GM12878 (cell line): ENCODE measurements at regions not wholly inside any gene's neighbourhood (a gene's known extent, or its start where the extent isn't known, plus 50 kb on each side); places are given as distances from the start of the nearest gene placed in this dataset.

Experiments
- ATAC-seq: fragments of 200-7000 bp; cut with Tn5 transposase; 3 replicates; pipeline ENCODE4 v1.9.1; 2020; ENCODE audit warnings: mild to moderate bottlenecking, moderate library complexity
- BruUV-seq: library from RNA; stranded (reverse); fragments of 400-500 nt; replicated peaks from 2 replicates; lab custom pipeline; 2021; lab: Mats Ljungman, UMichigan
- CTCF ChIA-PET: fragments of 300-600 bp; sonication (Branson Sonifier 250); formaldehyde crosslinking; extraction: SDS; loops from one replicate; lab custom pipeline; 2021; ENCODE audit warnings: inconsistent platforms; lab: Yijun Ruan, JAX
- POLR2A ChIA-PET: fragments of 350-600 bp; formaldehyde crosslinking; extraction: SDS; loops from one replicate; lab custom pipeline; 2021; ENCODE audit warnings: inconsistent platforms; lab: Charles Lee
- RAD21 ChIA-PET: fragments of 300-600 bp; sonication (Branson Sonifier 250); formaldehyde crosslinking; loops from one replicate; lab custom pipeline; 2023; ENCODE audit warnings: antibody characterized with exemption; ENCODE audit not compliant: unreplicated experiment; lab: Charles Lee
- SMC1A ChIA-PET: fragments of 300-600 bp; sonication (Branson Sonifier 250); formaldehyde crosslinking; loops from one replicate; lab custom pipeline; 2023; ENCODE audit not compliant: unreplicated experiment, uncharacterized antibody; lab: Charles Lee
- DNase-seq: peaks from one replicate; pipeline ENCODE4 v3.0.0-alpha.2; 2011; ENCODE audit warnings: low read depth, low spot score
- FAIRE-seq: peaks from 3 replicates; lab custom pipeline; 2011; peaks lifted over from hg19 to GRCh38; lab: Jason Lieb, UNC
- H2AFZ ChIP-seq: 2 replicates; pipeline ENCODE4 v1.6.0; 2011; ENCODE audit warnings: low read depth, low read length, control low read depth; ENCODE audit not compliant: control insufficient read depth
- H3K27ac ChIP-seq: 2 replicates; pipeline ENCODE4 v1.5.1; 2011; ENCODE audit warnings: control low read depth; ENCODE audit not compliant: control insufficient read depth, insufficient read depth
- H3K27me3 ChIP-seq, 2 experiments: replicated peaks in 1 of 2; 2 replicates each; pipeline versions ENCODE4 v1.6.0 to v1.6.1; 2011; ENCODE audit warnings: low read length in 1 of 2; ENCODE audit not compliant: control insufficient read depth in 2 of 2, insufficient read depth in 2 of 2
- H3K36me3 ChIP-seq, 2 experiments: 2 replicates each; pipeline ENCODE4 v1.5.1; 2011; ENCODE audit warnings: low read length in 1 of 2; ENCODE audit not compliant: control insufficient read depth in 2 of 2, insufficient read depth in 2 of 2
- H3K4me1 ChIP-seq: 2 replicates; pipeline ENCODE4 v1.6.1; 2011; ENCODE audit warnings: mild to moderate bottlenecking, low read length, moderate library complexity, mixed read lengths; ENCODE audit not compliant: control insufficient read depth, insufficient read depth
- H3K4me2 ChIP-seq: 2 replicates; pipeline ENCODE4 v1.6.0; 2011; ENCODE audit warnings: control low read depth; ENCODE audit not compliant: control insufficient read depth, insufficient read depth
- H3K4me3 ChIP-seq: fragments of 200-600 bp; sonication (generic); 2 replicates; pipeline ENCODE4 v1.5.1; 2016
- H3K79me2 ChIP-seq: 2 replicates; pipeline ENCODE4 v1.6.0; 2011; ENCODE audit warnings: low read length; ENCODE audit not compliant: control insufficient read depth, insufficient read depth
- H3K9ac ChIP-seq: 2 replicates; pipeline ENCODE4 v1.8.0; 2011; ENCODE audit warnings: low read length, control low read depth, mixed read lengths; ENCODE audit not compliant: control insufficient read depth, insufficient read depth
- H3K9me3 ChIP-seq: replicated peaks from 3 replicates; pipeline ENCODE4 v1.5.1; 2011; ENCODE audit warnings: mild to moderate bottlenecking, low read length; ENCODE audit not compliant: control insufficient read depth, insufficient read depth
- H4K20me1 ChIP-seq: 2 replicates; pipeline ENCODE4 v1.6.0; 2011; ENCODE audit not compliant: control insufficient read depth, insufficient read depth
- CBX3 ChIP-seq: fragments of 200-600 bp; sonication (generic); IDR thresholded peaks from 2 replicates; pipeline ENCODE4 v1.6.1; 2016; ENCODE audit warnings: low read depth, borderline replicate concordance
- CREB1 ChIP-seq: IDR thresholded peaks from 2 replicates; pipeline ENCODE4 v1.6.1; 2012; ENCODE audit warnings: low read depth, mild to moderate bottlenecking, inconsistent platforms
- JUND ChIP-seq: IDR thresholded peaks from 2 replicates; pipeline ENCODE4 v1.6.1; 2012; ENCODE audit warnings: low read depth, mild to moderate bottlenecking, low read length, improper control_type of control experiment, moderate library complexity
- RUNX3 ChIP-seq: IDR thresholded peaks from 2 replicates; pipeline ENCODE4 v1.6.1; 2012; ENCODE audit warnings: low read length, inconsistent platforms
- ZNF274 ChIP-seq: IDR thresholded peaks from one replicate; pipeline ENCODE4 v1.8.0; 2011; ENCODE audit not compliant: insufficient read length, insufficient read depth
- ZNF622 ChIP-seq: fragments of 450-650 bp; IDR thresholded peaks from 2 replicates; pipeline ENCODE4 v1.6.1; 2017; ENCODE audit warnings: mild to moderate bottlenecking, inconsistent platforms
- WGBS: methylation state at CpG from one replicate; pipeline ENCODE4 v1.1.6; 2016; ENCODE audit warnings: low lambda C conversion rate; ENCODE audit not compliant: insufficient replicate concordance, insufficient coverage; ENCODE audit errors: missing lambda C conversion rate; 5-methylcytosine and 5-hydroxymethylcytosine counted together
- in situ Hi-C: fragments of 300-500 bp; cut with MboI; formaldehyde crosslinking; loops from 9 replicates; pipeline ENCODE4 v1.14.3; 2018; ENCODE audit warnings: mixed read lengths
- intact Hi-C: fragments of 100-400 bp; cut with micrococcal nuclease; formaldehyde crosslinking; loops from one replicate; pipeline ENCODE4 v1.14.2; 2022; ENCODE audit not compliant: unreplicated experiment
- TF ChIP-seq, protein P1 (sequence below): fragments of 450-650 bp; formaldehyde crosslinking; IDR thresholded peaks from 2 replicates; pipeline ENCODE4 v1.4.0; 2020; ENCODE audit warnings: mild to moderate bottlenecking, moderate library complexity
- TF ChIP-seq, protein P2 (sequence below): fragments of 450-650 bp; IDR thresholded peaks from 2 replicates; pipeline ENCODE4 v1.6.1; 2014; ENCODE audit warnings: mild to moderate bottlenecking
- TF ChIP-seq, protein P3 (sequence below): IDR thresholded peaks from 2 replicates; pipeline ENCODE4 v1.6.1; 2012; ENCODE audit warnings: improper control_type of control experiment, low read depth, low read length; ENCODE audit not compliant: insufficient replicate concordance
- TF ChIP-seq, protein P4 (sequence below): fragments of 450-650 bp; IDR thresholded peaks from 2 replicates; pipeline ENCODE4 v1.6.1; 2018; ENCODE audit warnings: mild to moderate bottlenecking, low read depth, moderate library complexity; ENCODE audit not compliant: partially characterized antibody

DNA sequence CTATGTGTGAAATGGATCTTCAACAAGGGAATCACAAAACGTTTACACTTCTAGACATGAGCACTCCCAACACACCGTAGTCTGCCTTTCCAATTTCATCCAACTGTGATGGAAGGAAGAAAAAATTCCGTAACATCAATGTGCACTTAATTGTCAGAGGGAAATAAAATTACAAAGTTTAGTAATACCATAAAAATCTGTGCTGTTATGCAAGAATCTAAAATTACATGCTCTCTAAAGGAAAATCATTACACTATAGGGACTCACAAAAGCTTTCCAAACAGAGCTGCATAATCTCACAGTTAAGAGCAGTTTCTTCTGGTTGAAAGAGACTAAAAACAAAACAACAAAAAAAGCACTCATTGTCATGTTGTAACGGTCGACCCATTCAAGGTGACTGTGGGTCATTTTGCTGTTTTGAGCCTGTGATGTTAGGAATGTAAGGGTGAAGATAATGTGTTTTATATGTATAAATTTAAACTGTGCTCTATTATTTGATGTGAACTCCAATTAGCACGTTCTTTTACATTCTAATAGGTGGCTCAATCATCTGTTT lies 698.0 kb downstream of the TDRD15 start (continued):
- TF ChIP-seq, protein P1, sequence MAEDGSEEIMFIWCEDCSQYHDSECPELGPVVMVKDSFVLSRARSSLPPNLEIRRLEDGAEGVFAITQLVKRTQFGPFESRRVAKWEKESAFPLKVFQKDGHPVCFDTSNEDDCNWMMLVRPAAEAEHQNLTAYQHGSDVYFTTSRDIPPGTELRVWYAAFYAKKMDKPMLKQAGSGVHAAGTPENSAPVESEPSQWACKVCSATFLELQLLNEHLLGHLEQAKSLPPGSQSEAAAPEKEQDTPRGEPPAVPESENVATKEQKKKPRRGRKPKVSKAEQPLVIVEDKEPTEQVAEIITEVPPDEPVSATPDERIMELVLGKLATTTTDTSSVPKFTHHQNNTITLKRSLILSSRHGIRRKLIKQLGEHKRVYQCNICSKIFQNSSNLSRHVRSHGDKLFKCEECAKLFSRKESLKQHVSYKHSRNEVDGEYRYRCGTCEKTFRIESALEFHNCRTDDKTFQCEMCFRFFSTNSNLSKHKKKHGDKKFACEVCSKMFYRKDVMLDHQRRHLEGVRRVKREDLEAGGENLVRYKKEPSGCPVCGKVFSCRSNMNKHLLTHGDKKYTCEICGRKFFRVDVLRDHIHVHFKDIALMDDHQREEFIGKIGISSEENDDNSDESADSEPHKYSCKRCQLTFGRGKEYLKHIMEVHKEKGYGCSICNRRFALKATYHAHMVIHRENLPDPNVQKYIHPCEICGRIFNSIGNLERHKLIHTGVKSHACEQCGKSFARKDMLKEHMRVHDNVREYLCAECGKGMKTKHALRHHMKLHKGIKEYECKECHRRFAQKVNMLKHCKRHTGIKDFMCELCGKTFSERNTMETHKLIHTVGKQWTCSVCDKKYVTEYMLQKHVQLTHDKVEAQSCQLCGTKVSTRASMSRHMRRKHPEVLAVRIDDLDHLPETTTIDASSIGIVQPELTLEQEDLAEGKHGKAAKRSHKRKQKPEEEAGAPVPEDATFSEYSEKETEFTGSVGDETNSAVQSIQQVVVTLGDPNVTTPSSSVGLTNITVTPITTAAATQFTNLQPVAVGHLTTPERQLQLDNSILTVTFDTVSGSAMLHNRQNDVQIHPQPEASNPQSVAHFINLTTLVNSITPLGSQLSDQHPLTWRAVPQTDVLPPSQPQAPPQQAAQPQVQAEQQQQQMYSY = no peak
- TF ChIP-seq ZNF274 (no peak), CREB1 (no peak), ZNF622 (no peak)

DNA sequence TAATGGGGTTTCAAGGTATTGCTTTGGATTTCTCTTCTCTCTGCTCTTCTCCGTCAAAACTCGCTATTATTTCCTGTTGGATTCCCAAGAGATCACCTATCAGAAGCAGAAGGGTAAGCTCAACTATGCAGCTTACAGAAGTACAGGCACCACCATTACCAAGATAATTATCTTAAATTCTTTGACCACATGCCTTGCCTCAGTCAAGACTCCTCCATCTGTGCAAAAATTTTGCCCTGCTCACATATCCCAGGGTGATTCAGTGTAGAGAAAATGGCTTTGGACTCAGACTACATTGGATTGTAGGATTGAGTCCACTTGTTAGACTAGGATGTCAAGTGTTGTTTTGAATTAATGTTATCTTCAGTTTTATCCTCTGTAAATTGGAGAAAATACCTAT lies 698.7 kb downstream of the TDRD15 start:
- Histone ChIP-seq H3K4me3 (no peak overlapping the region), H3K79me2 (no peaks in the 10 kb centered on the region), H3K36me3 (no peaks in the 10 kb centered on the region), H4K20me1 (no peaks in the 10 kb centered on the region), H3K9me3 (no peaks in the 10 kb centered on the region), H3K4me1 (no peaks in the 10 kb centered on the region), H3K27ac (no peak overlapping the region), H3K27me3 (no peaks in the 10 kb centered on the region), H3K9ac (no peak overlapping the region), H2AFZ (no peak overlapping the region; the same call in 1 of the 2 replicates), H3K4me2 (no peak overlapping the region)
- WGBS = 0% methylated on average over 2 of the region's 2 CpGs
- ChIA-PET CTCF (no interaction called here), SMC1A (no interaction called here), POLR2A (no interaction called here), RAD21 (no interaction called here)
- intact Hi-C loops (no loop called here), in situ Hi-C loops (no loop called here)
- no peak for FAIRE-seq
- BruUV-seq = no TSS peak
- no peak for ATAC-seq
- no peak for DNase-seq
- no peak for TF ChIP-seq CBX3
- TF ChIP-seq, protein P2, sequence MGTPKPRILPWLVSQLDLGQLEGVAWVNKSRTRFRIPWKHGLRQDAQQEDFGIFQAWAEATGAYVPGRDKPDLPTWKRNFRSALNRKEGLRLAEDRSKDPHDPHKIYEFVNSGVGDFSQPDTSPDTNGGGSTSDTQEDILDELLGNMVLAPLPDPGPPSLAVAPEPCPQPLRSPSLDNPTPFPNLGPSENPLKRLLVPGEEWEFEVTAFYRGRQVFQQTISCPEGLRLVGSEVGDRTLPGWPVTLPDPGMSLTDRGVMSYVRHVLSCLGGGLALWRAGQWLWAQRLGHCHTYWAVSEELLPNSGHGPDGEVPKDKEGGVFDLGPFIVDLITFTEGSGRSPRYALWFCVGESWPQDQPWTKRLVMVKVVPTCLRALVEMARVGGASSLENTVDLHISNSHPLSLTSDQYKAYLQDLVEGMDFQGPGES = no peak
- TF ChIP-seq, protein P3, sequence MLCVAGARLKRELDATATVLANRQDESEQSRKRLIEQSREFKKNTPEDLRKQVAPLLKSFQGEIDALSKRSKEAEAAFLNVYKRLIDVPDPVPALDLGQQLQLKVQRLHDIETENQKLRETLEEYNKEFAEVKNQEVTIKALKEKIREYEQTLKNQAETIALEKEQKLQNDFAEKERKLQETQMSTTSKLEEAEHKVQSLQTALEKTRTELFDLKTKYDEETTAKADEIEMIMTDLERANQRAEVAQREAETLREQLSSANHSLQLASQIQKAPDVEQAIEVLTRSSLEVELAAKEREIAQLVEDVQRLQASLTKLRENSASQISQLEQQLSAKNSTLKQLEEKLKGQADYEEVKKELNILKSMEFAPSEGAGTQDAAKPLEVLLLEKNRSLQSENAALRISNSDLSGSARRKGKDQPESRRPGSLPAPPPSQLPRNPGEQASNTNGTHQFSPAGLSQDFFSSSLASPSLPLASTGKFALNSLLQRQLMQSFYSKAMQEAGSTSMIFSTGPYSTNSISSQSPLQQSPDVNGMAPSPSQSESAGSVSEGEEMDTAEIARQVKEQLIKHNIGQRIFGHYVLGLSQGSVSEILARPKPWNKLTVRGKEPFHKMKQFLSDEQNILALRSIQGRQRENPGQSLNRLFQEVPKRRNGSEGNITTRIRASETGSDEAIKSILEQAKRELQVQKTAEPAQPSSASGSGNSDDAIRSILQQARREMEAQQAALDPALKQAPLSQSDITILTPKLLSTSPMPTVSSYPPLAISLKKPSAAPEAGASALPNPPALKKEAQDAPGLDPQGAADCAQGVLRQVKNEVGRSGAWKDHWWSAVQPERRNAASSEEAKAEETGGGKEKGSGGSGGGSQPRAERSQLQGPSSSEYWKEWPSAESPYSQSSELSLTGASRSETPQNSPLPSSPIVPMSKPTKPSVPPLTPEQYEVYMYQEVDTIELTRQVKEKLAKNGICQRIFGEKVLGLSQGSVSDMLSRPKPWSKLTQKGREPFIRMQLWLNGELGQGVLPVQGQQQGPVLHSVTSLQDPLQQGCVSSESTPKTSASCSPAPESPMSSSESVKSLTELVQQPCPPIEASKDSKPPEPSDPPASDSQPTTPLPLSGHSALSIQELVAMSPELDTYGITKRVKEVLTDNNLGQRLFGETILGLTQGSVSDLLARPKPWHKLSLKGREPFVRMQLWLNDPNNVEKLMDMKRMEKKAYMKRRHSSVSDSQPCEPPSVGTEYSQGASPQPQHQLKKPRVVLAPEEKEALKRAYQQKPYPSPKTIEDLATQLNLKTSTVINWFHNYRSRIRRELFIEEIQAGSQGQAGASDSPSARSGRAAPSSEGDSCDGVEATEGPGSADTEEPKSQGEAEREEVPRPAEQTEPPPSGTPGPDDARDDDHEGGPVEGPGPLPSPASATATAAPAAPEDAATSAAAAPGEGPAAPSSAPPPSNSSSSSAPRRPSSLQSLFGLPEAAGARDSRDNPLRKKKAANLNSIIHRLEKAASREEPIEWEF = no peak
- TF ChIP-seq RUNX3 = no peak
- TF ChIP-seq, protein P4, sequence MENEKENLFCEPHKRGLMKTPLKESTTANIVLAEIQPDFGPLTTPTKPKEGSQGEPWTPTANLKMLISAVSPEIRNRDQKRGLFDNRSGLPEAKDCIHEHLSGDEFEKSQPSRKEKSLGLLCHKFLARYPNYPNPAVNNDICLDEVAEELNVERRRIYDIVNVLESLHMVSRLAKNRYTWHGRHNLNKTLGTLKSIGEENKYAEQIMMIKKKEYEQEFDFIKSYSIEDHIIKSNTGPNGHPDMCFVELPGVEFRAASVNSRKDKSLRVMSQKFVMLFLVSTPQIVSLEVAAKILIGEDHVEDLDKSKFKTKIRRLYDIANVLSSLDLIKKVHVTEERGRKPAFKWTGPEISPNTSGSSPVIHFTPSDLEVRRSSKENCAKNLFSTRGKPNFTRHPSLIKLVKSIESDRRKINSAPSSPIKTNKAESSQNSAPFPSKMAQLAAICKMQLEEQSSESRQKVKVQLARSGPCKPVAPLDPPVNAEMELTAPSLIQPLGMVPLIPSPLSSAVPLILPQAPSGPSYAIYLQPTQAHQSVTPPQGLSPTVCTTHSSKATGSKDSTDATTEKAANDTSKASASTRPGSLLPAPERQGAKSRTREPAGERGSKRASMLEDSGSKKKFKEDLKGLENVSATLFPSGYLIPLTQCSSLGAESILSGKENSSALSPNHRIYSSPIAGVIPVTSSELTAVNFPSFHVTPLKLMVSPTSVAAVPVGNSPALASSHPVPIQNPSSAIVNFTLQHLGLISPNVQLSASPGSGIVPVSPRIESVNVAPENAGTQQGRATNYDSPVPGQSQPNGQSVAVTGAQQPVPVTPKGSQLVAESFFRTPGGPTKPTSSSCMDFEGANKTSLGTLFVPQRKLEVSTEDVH = no peak
- TF ChIP-seq JUND = no peak
